ENCODE measurements at regions not wholly inside any gene's neighbourhood (a gene's known extent, or its start where the extent isn't known, plus 50 kb on each side); places are given as distances from the start of the nearest gene placed in this dataset.

DNA sequence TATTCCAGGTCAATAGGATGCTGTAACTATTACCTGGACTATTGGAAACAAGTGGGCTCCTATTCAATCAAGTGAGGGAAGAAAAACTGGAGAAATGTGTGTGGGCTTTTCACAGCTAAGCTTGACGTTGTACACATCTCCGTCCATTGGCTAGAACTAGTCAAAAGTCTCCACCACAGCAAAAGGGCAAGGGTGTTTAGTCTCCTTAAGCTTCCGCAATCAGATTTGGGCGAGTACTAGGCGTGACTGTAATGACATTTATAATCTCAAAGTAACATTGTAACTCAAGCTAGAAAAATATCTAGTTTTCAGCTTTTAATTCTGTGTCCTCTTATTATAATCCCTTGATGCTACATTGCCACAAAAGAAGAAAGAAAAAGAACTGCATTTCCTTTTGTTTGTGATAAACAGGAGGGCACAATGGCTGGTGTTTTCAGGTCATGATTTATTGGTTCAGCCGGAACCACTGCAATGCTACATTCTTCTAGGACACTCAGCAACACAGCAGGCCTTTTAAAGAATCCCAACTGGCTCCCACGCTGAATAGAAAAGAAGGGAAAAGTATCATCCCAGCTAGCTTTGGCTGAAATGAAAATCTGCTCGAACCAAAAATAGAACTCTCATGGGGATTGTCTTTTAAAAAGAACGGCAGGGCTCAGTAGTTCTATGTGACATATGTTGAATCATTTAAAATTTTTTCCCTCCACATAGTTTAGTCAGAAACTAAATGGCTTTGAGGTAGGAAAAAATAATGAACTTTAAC, 387.7 kb downstream of the BTBD3 start:
- FAIRE-seq (no peak), DNase-seq (ENCODE audit: low read depth, low spot score) (no peak)
- no peak overlapping the region for H3K27ac ChIP-seq (ENCODE audit: control insufficient read depth, insufficient read depth, low read length)
- no peaks in the 10 kb centered on the region for H4K20me1 ChIP-seq (ENCODE audit: control insufficient read depth, extremely low read depth, insufficient read depth, low read length)
- H3K36me3 ChIP-seq (ENCODE audit: control insufficient read depth in 2 of 2, extremely low read depth in 1 of 2, insufficient read depth in 2 of 2, low read length in 2 of 2) = no peaks in the 10 kb centered on the region
- TF ChIP-seq EZH2 (IDR thresholded peaks at IDR 0.05; ENCODE audit: low read length) (no peak), CTCF (optimal IDR thresholded peaks at IDR 0.05 in 1 of 3, IDR thresholded peaks at IDR 0.05 in 1 of 3, conservative IDR thresholded peaks at IDR 0.05 in 1 of 3; ENCODE audit: extremely low read depth in 1 of 3, insufficient read depth in 2 of 3, low read length in 3 of 3) (no peak)
- dilution Hi-C loops (cut with MboI; ENCODE audit: extremely low pct_ligation_motif_present, low sequenced_read_pairs) = no loop called here
- H3K79me2 ChIP-seq (ENCODE audit: control insufficient read depth, insufficient read depth, low read length) = no peaks in the 10 kb centered on the region
- H3K9me3 ChIP-seq (ENCODE audit: control insufficient read depth, low read depth, low read length) = no peaks in the 10 kb centered on the region
- no peak overlapping the region for H3K4me2 ChIP-seq (ENCODE audit: control insufficient read depth, extremely low read depth, insufficient read depth, low read depth, low read length)
- no peaks in the 10 kb centered on the region for H3K27me3 ChIP-seq (ENCODE audit: control insufficient read depth, extremely low read depth, insufficient read depth, low read length)
- no peak overlapping the region for H3K4me3 ChIP-seq (ENCODE audit: control insufficient read depth in 2 of 3, extremely low read depth in 1 of 3, insufficient read depth in 2 of 3, low read depth in 1 of 3, low read length in 3 of 3)
- H3K9ac ChIP-seq (ENCODE audit: control insufficient read depth, extremely low read depth, insufficient read depth, low read length) = no peak overlapping the region
- H3K9me1 ChIP-seq (ENCODE audit: control insufficient read depth, extremely low read depth, insufficient read depth, low read length) = no peaks in the 10 kb centered on the region
- no peak overlapping the region for H2AFZ ChIP-seq (ENCODE audit: control insufficient read depth, low read length)
- H3K4me1 ChIP-seq (ENCODE audit: control insufficient read depth, extremely low read depth, insufficient read depth, low read length) = no peaks in the 10 kb centered on the region

DNA sequence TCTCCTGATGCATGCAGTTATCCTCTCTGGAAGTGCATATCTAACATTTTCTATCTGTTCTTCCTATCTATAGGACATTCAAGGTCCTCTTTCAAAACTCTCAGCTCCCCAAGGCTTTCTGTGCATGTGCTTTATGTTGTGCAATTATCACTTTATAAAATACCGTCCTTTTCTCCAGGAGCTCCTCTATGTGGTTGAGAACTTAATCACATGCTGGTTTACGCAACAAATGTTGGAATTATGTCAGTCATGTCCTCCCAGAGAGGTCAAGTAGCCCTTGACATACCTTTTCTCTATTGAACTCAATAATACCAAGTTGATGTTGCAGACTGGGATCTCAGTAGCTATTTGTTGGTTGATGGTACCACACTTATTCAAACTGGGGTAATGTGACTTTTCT, 388.4 kb downstream of the BTBD3 start:
- Histone ChIP-seq H3K36me3 (ENCODE audit: control insufficient read depth in 2 of 2, extremely low read depth in 1 of 2, insufficient read depth in 2 of 2, low read length in 2 of 2) (no peaks in the 10 kb centered on the region), H3K9ac (ENCODE audit: control insufficient read depth, extremely low read depth, insufficient read depth, low read length) (no peak overlapping the region), H2AFZ (ENCODE audit: control insufficient read depth, low read length) (no peak overlapping the region), H3K9me3 (ENCODE audit: control insufficient read depth, low read depth, low read length) (no peaks in the 10 kb centered on the region), H3K4me2 (ENCODE audit: control insufficient read depth, extremely low read depth, insufficient read depth, low read depth, low read length) (no peak overlapping the region), H3K27me3 (ENCODE audit: control insufficient read depth, extremely low read depth, insufficient read depth, low read length) (no peaks in the 10 kb centered on the region), H3K4me3 (ENCODE audit: control insufficient read depth in 2 of 3, extremely low read depth in 1 of 3, insufficient read depth in 2 of 3, low read depth in 1 of 3, low read length in 3 of 3) (no peak overlapping the region), H3K79me2 (ENCODE audit: control insufficient read depth, insufficient read depth, low read length) (no peaks in the 10 kb centered on the region), H3K9me1 (ENCODE audit: control insufficient read depth, extremely low read depth, insufficient read depth, low read length) (no peaks in the 10 kb centered on the region), H3K4me1 (ENCODE audit: control insufficient read depth, extremely low read depth, insufficient read depth, low read length) (no peaks in the 10 kb centered on the region), H4K20me1 (ENCODE audit: control insufficient read depth, extremely low read depth, insufficient read depth, low read length) (no peaks in the 10 kb centered on the region), H3K27ac (ENCODE audit: control insufficient read depth, insufficient read depth, low read length) (no peak overlapping the region)
- TF ChIP-seq EZH2 (IDR thresholded peaks at IDR 0.05; ENCODE audit: low read length) (no peak), CTCF (optimal IDR thresholded peaks at IDR 0.05 in 1 of 3, IDR thresholded peaks at IDR 0.05 in 1 of 3, conservative IDR thresholded peaks at IDR 0.05 in 1 of 3; ENCODE audit: extremely low read depth in 1 of 3, insufficient read depth in 2 of 3, low read length in 3 of 3) (no peak)
- DNase-seq (ENCODE audit: low read depth, low spot score) = no peak
- dilution Hi-C loops (cut with MboI; ENCODE audit: extremely low pct_ligation_motif_present, low sequenced_read_pairs) = no loop called here
- no peak for FAIRE-seq
